IPS-NIHi7 (cell line): ENCODE measurements at regions not wholly inside any gene's neighbourhood (a gene's known extent, or its start where the extent isn't known, plus 50 kb on each side); places are given as distances from the start of the nearest gene placed in this dataset.

Source experiments
- DNase-seq: peaks from one replicate; pipeline ENCODE4 v3.0.0; 2012; ENCODE audit warnings: mixed read lengths; ENCODE audit errors: extremely low spot score

- DNase-seq: no peak
Observed at GRCh38 chr20:43306837-43307236, 117.1 kb upstream of the PTPRT start.

GRCh38 chr20:43305749-43306148 is 116.0 kb upstream of the PTPRT start:
- no peak for DNase-seq

- no peak for DNase-seq
Observed at GRCh38 chr20:43304598-43304997, 114.9 kb upstream of the PTPRT start.

- no peak for DNase-seq
Observed at GRCh38 chr20:43302936-43303335, 113.2 kb upstream of the PTPRT start.

GRCh38 chr20:43300901-43301300 is 111.2 kb upstream of the PTPRT start:
- no peak for DNase-seq

- DNase-seq: no peak
Observed at GRCh38 chr20:43295781-43296180, 106.1 kb upstream of the PTPRT start.

- DNase-seq: no peak
Observed at GRCh38 chr20:43295263-43295662, 105.6 kb upstream of the PTPRT start.

- DNase-seq: no peak
Observed at GRCh38 chr20:43294031-43294430, 104.3 kb upstream of the PTPRT start.

GRCh38 chr20:43293068-43293786 is 103.5 kb upstream of the PTPRT start:
- no peak for DNase-seq

- no peak for DNase-seq
Observed at GRCh38 chr20:43292222-43292621, 102.5 kb upstream of the PTPRT start.

- DNase-seq: no peak
Observed at GRCh38 chr20:43287637-43288036, 97.9 kb upstream of the PTPRT start.

- DNase-seq: no peak
Observed at GRCh38 chr20:43285170-43285569, 95.5 kb upstream of the PTPRT start.

GRCh38 chr20:43284486-43284885 is 94.8 kb upstream of the PTPRT start:
- DNase-seq: no peak

GRCh38 chr20:43283126-43283525 is 93.4 kb upstream of the PTPRT start:
- no peak for DNase-seq

GRCh38 chr20:43271980-43272379 is 82.3 kb upstream of the PTPRT start:
- no peak for DNase-seq

GRCh38 chr20:43265449-43265848 is 75.7 kb upstream of the PTPRT start:
- no peak for DNase-seq

- no peak for DNase-seq
Observed at GRCh38 chr20:43263226-43263625, 73.5 kb upstream of the PTPRT start.

- no peak for DNase-seq
Observed at GRCh38 chr20:43262341-43262740, 72.6 kb upstream of the PTPRT start.

- no peak for DNase-seq
Observed at GRCh38 chr20:43255877-43256276, 66.2 kb upstream of the PTPRT start.

GRCh38 chr20:43252761-43253160 is 63.1 kb upstream of the PTPRT start:
- DNase-seq: no peak

- DNase-seq: no peak
Observed at GRCh38 chr20:43248341-43248740, 58.6 kb upstream of the PTPRT start.

GRCh38 chr20:43247361-43247760 is 57.7 kb upstream of the PTPRT start:
- no peak for DNase-seq

- no peak for DNase-seq
Observed at GRCh38 chr20:43244647-43245046, 54.9 kb upstream of the PTPRT start.

GRCh38 chr20:43243672-43244269 is 54.1 kb upstream of the PTPRT start:
- no peak for DNase-seq
